Ecto neural progenitor cell (in vitro differentiated cells): ENCODE measurements at regions not wholly inside any gene's neighbourhood (a gene's known extent, or its start where the extent isn't known, plus 50 kb on each side); places are given as distances from the start of the nearest gene placed in this dataset.
"Not testable (repeated sequence)": the region's sequence is repeated elsewhere in the genome, so short reads cannot be mapped to it uniquely, and the experiment has no call there.

Source experiments
- DNase-seq: peaks from one replicate; pipeline ENCODE4 v3.0.0-alpha.2; 2018; ENCODE audit warnings: low spot score

DNA sequence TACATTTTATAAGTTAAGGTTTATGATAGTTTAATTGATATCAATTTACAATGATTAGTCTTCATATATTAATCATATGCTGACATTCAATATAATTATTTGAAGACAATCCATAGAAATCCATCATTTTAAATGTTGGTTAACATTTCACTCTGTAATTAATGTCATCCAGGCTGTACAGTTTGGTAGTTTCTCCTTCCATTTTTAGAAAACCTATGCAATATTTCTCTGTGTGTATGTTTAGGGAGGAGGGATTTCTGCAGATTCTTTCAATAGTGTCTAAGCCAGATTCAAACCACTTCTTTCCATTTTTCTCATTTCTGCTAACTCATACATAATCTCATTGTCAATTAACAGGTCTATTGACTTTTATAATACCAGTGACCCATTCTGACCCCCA lies 1159.0 kb upstream of the ATXN8OS start:
- no peak for DNase-seq

DNA sequence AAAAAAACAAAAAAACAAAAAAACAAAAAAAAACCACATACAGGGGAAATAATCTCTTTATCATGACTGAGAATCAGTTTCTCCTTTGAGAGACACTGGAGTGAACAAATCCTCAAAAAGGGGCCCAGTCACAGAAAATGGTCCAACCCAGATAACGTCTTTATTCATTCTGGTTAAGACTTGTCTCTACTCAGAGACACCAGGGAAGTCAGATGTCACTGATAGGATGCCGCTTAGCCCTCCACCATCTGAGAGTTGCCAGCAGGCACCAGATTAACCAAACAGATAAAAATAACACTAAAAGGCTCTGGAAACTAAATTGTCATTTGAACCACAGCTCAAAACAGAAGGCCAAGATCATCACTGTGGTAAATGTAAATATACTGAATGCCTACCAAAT lies 1163.4 kb upstream of the ATXN8OS start:
- DNase-seq = no peak

DNA sequence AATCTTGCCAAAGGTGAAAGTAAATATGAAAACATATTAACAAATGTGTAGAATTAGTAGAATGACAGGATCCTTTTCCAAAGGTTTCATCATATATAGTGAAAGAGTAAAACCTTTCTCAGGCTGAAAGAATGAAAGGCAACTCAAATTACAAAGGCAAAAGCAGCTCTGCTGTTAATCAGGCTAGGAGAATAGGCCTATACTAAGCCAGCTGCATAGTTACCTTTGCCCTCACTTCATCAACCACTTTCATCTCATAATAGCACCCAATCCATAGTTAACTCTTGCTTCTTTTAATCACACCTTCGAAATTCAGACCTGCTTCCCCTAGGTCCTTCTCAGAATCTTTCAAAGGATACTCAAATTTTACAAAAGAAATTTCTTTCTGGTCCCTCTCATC lies 1167.6 kb upstream of the ATXN8OS start:
- DNase-seq = no peak

DNA sequence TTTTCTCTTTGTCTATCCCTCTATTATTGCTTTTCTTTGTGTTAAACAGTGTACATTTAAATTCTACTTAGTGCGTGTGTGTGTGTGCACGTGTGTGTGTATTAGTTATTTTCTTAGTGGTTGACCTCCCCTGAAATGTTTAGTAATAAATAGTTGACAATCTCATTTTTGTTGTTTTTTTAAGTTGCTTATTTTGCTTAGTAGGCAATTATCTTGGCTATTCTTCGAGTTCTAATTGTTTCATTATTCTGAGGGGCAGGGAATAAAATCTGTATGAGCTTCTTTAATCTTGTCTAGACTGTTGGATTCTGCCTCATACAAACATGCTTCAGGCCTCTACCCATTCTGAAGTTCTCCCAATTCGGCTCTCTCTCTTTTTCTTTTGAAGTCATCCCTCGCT lies 1169.0 kb upstream of the ATXN8OS start:
- no peak for DNase-seq

DNA sequence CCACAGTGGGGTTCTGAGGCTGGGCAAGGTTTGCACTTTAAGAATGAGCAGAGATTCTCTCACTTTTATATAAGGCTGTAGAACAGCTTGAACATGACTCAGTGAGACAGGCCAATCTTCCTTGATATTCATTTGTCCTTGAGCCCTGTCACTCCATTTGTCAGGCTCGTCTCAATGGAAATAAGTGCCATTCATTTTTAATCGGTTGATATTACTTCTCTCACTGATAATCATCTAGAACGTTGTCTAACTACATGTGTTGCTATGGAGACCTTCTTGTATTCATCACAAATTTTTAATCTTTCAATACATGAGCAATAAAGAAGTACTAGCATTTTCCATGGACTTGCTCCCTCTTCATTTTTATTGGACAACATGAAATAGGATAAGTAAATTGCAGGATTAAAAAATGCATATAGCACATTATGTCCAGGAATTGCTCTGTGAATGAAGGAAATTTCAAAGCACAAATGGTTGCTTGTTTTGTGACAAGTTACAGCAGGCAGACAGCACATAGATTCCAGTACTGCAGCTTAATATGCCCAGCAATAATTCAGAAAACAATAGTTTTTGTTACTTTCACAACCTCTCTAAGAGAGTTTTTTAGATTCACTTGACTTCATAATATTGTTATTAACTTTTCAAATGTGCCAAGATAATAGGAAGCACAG lies 1178.4 kb upstream of the ATXN8OS start:
- DNase-seq = no peak

DNA sequence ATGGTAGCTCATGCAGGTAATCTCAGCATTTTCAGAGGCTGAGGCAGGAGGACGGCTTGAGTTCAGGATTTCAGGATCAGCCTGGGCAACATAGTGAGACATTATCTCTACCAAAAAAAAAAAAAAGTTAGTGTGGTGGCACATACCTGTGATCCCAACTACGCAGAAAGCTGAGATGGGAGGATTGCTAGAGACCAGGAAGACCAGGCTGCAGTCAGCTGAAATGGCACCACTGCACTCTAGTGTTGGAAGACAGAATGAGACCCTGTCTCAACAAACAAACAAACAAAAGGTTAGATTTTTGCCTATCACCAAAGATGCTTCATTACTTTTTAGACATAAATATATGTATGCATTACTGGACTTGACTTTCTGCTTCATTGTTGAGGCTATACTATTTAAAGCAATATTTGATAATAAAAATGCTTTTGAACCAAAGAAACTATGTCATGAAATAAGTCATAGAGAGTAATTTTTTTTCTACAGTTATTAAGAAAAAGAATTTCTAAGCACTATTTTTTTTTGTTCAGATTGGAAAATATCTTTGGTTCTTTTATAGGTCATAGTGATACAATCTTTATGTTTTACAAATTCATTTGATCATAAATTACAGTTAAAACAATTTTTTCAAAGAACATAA lies 1180.1 kb upstream of the ATXN8OS start:
- peak; percentile 59 for DNase-seq

DNA sequence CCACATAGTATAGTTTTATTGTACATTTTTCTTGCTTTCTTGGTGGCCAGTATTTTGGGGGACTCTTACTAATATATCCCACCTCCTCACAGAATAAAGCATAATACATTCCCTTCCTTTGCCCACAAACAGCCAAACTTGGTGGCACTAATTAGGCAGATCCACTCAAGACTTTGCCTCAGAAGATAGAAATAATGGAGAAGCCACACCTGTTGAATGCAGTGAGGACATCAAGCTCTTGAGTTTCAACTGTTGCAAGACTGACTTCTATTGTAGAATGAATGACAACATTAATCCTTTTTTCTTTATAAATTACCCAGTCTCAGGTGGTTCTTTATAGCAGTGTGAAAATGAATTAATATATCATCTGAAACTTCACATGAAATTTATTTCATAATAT lies 1183.6 kb upstream of the ATXN8OS start:
- DNase-seq = no peak

DNA sequence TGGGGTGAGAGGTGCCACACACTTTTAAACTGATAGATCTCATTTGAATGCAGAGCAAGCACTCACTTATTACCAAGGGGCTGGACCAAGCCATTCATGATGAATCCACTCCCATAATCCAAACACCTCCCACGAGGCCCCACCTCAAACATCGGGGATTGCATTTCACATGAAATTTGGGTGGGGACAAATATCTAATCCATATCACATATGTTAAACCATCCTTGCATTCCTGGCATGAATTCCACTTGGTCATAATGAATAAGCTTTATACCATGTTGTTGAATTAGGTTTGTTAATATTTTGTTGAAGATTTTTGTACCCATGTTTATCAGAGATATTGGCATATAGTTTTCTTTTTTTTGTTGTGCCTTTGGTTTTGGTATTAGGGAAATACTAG lies 1198.7 kb upstream of the ATXN8OS start:
- no peak for DNase-seq

DNA sequence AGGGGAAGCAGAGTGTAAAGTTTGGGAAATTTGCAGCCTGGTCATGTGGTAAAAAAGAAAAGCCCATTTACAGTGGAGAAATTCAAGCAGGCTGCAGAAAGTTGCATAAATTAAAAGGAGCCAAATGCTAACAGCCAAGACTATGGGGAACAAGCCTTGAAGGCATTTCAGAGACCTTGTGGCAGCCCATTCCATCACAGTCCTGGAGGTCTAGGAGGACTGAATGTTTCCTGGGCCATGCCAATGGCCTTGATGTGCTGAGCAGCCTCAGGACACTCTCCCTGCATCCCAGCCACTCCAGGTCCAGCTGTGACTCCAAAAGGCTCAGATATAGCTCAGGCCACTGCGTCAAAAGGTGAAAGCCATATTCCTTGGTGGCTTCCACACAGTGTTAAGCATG lies 1202.4 kb upstream of the ATXN8OS start:
- DNase-seq = no peak

DNA sequence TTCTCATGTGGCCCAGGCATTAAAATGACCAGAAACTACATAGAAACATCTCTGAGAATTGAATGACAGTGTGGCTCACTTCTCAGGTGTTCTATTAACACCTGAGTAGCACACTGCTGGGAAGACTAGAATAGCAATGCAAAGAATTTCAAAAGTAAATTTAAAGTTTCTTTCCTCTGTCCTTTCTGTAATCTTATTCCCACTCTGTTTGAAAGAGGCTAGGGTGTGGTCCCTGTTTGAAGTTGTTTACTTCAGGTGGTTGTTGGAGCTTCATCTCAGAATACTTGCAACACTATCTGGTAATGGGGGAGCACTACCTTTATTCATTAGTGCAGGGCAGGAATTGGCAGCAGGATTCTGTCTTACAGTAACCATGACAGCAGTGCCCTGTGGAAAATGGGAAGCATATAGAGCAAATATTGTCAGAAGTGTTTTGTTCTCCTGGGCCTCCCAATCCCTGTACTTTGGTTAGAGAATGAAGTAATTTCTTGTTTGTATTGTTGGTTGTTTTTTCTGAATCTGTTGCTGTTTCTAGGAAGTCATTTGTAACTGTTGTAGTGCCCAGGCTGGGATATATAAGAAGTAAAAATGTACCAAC lies 1210.2 kb upstream of the ATXN8OS start:
- DNase-seq = no peak

DNA sequence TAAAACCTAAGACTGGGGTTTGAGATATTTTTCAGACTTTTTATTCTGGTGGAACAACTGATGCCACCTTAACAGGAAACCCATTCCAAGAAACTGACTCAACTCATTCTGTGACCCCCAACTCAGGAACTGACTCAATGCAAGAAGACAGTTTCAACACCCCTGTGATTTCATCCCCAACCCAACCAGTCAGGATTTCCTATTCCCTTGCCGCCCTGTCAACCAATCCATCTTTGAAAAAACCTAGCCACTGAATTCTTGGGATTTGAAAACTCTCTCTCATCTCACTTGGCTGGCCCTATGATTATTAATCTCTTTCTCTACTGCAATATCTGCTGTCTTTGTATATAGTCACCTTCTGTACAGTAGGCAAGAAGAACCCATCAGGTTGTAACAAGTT lies 1211.9 kb upstream of the ATXN8OS start:
- DNase-seq = no peak

DNA sequence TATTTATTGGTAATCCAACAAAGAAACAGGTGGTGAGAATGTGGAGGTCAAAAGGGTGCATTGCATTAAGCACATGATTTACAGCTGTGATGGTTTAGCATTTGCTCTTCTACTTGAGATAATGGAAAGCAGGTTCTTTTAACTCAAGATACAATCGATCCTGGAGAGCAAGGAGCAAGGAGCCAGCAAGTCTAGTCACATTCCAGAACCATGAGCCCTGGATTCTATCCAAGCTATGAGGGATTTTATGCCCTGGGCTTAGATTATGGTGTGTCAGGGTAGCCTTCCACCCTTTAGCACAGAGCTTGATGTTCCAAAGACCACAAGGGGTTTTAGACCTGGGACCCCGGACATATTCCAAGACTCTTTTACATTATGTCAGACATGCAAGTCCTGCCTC lies 1213.9 kb upstream of the ATXN8OS start:
- not testable (repeated sequence) for DNase-seq

DNA sequence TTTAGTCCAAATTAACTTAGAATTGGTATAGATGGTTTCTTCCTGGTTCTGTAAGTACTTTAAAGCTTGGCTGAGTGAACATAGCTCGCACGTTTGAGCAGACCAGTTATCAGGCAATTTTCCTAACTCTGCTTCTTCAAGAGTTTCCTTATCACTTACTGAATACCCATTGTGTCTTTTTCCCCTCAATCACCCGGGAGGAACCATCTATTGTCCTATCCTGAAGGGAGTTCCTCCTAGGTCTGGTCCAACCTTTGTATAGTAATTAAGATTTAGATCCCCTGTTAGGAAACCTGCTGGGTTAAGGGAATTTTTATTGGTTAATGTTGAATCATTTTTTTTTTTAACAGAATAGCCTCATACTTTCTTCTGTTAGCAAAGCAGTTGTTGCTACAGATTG lies 1215.0 kb upstream of the ATXN8OS start:
- DNase-seq = not testable (repeated sequence)

DNA sequence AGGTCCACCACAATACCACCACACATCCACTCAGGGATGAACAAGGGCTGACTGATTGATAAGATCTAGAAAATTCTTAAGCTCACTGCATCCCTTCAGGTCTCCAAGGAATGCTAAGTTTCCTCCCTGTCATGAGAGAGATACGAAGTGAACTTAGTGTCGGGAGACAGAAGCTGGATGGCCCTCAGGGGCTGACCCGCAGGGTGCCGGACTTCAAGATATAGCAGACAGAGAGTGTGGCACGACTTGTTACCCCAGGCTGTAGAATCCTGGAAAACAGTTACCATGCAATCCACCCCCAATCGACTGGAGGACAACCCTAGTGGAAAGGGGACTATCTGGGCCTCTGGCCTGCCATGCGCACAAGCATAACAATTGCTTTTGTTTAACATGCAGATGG lies 1217.5 kb upstream of the ATXN8OS start:
- not testable (repeated sequence) for DNase-seq

DNA sequence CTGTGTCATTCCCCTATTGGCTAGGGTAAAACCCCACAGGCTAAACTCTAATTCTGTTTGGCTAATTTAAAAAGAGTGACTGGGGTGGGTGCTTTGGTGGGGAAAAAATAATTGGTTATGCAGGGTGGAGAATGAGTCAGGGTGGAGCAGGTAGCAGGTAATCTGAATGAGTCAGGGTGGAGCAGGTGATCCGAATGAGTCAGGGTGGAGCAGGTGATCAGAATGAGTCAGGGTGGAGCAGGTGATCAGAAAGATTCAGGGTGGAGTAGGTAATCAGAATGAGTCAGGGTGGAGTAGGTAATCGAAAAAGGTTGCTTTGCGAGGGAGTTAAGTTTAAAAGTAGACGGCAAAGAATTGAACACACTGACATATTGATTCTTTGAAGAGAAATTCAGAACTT lies 1218.8 kb upstream of the ATXN8OS start:
- no peak for DNase-seq

DNA sequence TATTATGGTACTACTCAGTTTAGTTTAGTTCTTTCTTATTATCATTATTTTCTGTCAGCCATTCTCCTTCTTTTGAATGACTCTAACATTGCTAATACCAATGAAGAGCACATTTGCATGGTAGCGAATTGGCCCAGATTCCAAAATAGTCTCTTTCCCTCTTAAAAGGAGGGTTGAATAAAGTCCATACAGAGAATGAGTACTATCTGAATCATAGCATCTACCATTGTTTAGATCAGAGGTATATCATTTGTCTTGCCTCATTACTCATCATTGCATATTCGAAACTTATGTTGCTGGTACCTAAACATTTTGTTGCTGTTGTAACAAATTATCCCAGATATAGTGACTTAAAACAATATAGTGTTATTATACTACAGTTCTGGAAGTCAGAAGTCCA lies 1235.3 kb upstream of the ATXN8OS start:
- no peak for DNase-seq

DNA sequence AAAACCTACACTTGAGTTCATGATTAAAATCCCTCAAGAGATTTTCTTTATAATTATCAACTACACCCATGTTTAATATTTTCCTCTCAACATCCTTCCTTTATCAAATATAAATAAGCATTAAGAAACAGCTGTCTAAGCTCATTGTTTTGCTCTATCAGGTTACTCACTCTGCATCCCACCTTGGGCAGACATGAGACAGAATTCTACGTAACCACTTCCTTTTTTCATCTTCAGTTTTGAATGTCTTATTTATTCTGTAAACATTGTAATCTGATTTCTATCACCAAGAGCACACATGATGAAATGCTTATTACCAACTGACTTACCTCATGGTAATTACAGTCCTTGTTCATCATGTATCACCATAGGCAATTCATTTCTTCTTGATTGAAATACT lies 1256.6 kb upstream of the ATXN8OS start:
- no peak for DNase-seq

DNA sequence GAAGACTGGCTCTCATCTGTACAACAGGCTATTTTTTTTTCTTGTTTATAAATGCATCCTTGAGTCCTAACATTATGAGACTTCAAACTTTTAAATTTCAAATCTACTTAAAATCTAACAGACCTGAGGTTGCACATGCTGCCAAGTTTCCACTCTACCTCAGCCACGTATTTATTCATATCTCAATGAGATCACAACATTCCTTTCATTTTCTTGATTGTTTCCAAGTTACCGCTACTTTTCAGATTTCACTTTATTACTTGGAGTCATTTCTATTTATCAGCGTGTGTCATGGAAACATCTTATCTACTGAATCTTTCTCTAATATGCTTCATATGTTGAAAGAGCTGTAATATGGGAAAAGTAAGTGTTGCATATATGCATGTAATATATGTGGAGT lies 1257.5 kb upstream of the ATXN8OS start:
- DNase-seq = no peak

DNA sequence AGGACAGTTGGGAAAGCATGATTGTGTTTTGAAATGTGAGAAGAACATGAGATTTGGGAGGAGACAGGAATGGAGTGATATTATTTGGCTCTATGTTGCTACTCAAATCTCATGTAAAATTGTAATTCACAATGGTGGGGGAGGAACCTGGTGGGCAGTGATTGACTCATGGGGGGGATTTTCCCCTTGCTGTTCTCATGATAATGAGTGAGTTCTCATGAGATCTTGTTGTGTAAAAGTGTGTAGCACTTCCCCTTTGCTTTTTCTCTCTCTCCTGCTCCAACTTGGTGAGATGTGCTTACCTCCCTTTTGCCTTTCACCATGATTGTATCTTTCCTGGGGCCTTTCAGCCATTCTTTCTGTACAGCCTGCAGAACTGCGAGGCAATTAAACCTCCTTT lies 1261.0 kb upstream of the ATXN8OS start:
- DNase-seq = no peak

DNA sequence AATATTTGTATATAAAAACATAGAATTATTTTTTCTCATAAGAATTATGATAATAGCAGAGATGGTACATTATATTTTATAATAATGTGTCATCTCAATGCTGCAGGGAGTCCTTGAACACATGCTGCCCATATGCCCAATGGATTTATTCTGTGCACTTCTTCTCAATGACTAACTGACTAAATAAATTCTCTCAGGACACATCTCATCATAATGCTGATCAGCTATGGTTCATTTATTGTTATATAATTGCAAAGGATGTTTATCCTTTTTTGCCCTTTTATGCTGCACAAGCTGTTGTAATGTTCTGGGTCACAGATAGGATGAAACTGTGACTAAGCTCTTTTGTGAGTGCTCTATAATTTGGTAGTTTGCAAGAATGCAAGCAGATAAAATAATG lies 1273.3 kb upstream of the ATXN8OS start:
- DNase-seq = no peak

DNA sequence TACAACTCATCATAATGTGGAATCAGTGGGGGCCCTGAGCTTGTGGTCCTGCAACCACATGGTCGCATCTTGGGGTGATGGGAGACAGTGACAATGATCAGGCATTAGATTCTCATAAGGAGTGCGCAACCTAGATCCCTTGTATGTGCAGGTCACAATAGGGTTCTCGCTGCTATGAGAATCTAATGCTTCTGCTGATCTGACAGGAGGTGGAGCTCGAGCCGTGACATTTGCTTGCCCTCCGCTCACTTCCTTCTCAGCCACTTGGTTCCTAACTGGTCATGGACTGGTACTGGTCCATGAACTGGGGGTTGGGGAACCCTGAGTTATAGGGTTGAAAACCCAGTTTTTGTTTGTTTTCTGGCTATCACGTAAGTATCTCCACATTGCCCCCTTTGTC lies 1290.9 kb upstream of the ATXN8OS start:
- no peak for DNase-seq

DNA sequence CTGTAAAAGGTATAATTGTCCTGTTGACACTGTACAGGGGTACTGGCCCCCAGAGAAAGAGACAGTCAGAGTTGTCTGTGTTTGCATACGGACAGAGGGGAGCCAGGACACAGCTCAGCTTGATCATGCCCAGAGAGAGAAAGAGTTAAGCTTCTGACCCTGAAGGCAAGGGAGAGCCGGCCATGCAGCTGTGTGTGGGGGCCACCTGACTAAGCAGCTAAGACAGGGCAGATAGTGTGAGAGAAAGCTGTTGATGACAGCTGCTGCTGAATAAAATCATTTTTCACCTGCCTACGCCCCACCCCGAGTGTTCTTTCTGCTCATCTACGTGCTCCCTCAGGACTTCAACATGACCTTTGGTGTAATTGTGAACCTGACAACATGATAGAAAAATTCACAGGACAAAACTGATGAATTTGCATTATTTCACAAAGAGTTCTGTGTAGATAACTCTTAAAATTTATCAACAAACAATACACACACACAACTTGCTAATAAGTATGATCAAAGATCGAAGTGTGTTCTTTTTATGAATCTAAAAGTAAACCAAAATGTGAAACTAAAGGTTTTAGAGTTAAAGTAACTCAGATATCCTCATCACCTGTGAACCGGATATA lies 1294.3 kb upstream of the ATXN8OS start:
- DNase-seq = peak; percentile 57

DNA sequence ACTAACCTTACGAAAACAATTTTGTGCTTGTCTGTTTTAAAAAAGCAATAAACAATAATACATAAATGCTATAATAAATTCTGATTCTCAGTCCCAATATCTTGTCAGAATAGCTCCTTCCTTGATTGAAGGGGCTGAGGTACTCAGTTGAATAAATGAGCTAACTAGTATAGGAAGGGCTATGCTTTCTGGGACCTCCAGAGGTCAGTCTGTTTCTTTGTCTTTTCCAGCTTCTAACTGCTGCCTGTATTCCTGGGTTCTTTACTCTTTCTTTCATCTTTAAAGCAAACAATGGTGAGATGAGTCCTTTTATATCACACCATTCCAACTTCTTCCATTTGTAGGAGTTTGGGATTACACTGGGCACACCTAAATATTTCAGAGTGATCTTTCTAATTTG lies 1297.0 kb upstream of the ATXN8OS start:
- no peak for DNase-seq
